Left colon (tissue), 2 donors: ENCODE measurements at regions not wholly inside any gene's neighbourhood (a gene's known extent, or its start where the extent isn't known, plus 50 kb on each side); places are given as distances from the start of the nearest gene placed in this dataset.
A peak's percentile ranks its signal among the peaks of the same experiment; 100 is the strongest.

Source experiments
- ATAC-seq: fragments of 200-7000 bp; cut with Tn5 transposase; one replicate; pipeline ENCODE4 v1.9.1; 2020; ENCODE audit warnings: mild to moderate bottlenecking, moderate library complexity
- DNase-seq, 2 donors: peaks; one replicate each; pipeline ENCODE4 v3.0.0-alpha.2; 2020
- intact Hi-C, 2 donors: fragments of 100-400 bp; cut with DNase I in 1 of 2; cut with micrococcal nuclease in 1 of 2; formaldehyde crosslinking; loops; one replicate each; pipeline versions ENCODE4 v1.11.2 to v1.14.0; 2022; cut with DNase I, micrococcal nuclease
- donor health status: DM: no; HTN: no; CAD: no.
- donor health status: DM: yes; HTN: yes; CAD: no.

DNA sequence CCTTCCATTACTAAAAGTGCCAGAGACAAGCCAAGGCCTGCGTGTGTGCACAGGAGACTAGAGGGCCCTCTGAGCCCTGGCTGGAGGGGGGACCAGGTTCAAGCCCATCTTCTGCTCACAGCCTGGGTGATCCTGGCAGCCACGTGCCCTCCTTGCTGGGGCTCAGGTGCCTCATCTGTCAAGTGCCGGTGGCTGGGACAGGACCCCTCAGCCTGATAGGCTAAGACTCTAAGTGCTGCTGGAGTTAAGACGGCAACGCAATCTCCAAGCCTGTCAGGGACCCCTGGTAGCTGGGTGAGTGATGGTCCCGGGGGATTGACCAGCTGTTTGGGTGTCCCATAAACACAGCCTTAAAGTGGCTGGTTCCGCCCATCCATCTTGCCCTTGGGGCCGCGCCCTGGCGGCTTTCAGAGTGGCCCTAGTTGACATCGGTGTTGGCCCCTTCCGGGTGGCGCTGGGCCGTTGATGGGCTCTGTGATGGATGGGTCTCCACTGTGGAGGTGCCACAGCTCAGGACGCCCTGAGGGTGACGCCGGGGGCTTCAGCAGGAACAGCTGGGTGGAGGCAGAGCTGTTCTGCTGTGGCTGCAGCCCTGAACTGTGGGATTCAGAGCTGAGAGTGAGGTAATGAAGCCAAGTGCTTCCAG lies 136.2 kb downstream of the BARX1 start:
- no peak for ATAC-seq
- intact Hi-C loops: no loop called here
- DNase-seq: no peak

DNA sequence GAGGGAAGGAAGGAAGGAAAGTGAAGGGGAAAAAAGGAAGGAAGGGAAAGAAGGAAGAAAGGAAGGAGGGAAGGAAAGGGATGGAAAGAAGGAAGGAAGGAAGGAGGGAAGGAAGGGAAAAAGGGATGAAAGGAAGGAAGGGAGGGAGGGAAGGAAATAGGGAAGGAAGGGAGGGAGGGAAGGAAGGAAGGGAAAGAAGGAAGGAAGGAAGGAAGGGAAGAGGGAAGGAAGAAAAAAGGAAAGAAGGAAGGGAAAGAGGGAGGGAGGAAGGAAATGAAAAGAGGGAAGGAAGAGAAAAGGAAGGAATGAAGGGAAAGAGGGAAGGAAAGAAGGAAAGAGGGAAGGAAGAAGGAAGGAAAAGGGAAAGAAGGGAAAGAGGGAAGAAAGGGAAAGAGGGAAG lies 136.9 kb downstream of the BARX1 start:
- no peak for ATAC-seq
- intact Hi-C loops: no loop called here

DNA sequence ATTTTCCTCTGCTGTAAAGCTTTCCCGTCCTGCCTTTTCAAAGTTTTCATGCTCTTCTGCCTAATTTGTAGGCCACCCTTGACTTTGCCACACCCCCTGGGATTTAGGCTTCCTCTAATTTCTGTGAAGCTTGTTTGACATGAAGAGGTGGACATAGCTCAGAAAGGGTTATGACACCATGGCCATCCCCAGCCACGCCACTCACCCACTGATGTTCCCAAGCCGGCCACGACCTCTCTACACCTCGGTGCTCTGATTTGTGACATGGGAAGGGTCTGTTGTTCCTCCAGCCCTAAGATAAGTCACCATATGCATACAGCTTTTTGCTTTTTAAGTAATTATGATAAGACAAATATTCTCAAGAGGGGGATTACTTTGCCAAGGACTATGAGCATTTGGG lies 139.5 kb downstream of the BARX1 start:
- ATAC-seq: no peak
- intact Hi-C loops: no loop called here

More for the DNA sequence above, 136.9 kb downstream of the BARX1 start:
- no peak for DNase-seq

DNA sequence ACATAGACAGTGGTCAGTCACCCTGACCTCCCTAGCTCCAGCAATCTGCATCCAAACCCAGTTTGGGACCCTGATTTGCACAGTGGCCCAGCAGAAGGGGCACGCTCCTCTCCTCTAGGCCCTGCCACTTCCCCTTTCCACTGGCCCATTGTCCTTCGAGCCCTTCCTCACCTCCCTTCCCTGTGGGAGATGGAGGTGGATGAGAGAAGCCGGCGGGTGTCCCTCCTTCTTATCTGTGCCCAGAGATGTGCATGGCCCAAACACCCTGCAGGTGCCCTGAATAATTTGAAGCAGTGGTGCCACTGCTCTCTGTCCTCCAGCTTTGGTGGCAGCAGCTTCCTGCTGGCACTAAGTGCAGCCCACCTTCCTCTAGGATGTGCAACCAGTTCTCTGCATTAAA lies 140.0 kb downstream of the BARX1 start:
- ATAC-seq (no peak), DNase-seq (no peak)
- intact Hi-C loops: no loop called here

More for the DNA sequence above, 139.5 kb downstream of the BARX1 start:
- no peak for DNase-seq

DNA sequence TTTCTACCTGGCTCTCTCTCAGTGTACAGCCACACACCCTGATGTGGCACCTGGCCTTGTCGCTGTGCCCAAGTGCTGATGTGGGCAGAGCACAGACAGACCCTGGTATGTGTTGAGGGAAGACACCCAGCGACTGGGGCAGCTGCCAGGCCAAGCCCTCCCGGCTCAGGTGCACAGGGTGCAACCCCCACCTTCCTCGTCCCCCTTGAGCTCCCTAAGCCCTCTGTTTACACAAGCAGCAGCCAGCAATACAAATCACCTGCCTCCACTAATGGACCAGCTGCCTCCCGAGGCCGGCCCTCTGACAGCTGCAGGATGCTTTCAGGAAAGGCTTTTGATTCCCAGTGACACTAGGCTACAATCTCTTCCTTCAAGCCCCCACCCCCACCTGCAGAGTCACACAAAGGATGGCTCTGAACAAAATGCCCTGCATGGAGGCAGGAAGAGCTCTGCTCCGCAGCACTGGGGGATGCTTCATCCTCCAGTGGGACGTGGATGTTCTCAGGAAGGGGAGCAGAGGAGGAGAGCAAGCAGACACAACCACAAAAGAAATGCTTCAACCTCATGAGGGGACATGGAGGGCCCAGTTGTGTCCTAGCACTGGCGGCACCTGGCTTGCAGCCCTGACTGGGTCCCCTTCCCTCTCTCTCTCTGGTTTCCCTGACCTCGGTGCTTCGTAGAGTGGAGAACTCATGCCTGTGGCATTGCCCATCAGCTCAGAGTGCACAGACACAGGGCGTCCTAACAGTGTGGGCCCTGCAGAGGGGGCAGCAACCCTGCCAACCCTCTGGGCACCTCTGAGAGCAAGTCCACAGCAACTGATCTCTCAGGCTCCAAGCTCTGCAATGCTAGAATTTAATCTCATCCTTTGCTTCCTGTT lies 140.8 kb downstream of the BARX1 start:
- peak; percentile 83 for ATAC-seq

GRCh38 chr9:93813221-93814076 lies 141.7 kb downstream of the BARX1 start:
- intact Hi-C loops: no loop called here
- DNase-seq (no peak), ATAC-seq (no peak)

More for the DNA sequence above, 140.8 kb downstream of the BARX1 start:
- intact Hi-C loops: no loop called here
- DNase-seq: peak in 1 of 2 donors; percentile 32

- intact Hi-C loops: no loop called here
- ATAC-seq (no peak), DNase-seq (no peak)
Observed at GRCh38 chr9:93812410-93812668, 142.8 kb downstream of the BARX1 start.

- intact Hi-C loops: no loop called here
- ATAC-seq (no peak), DNase-seq (no peak)
Observed at GRCh38 chr9:93810028-93810971, 144.9 kb downstream of the BARX1 start.

- no peak for DNase-seq
Observed at GRCh38 chr9:93809204-93809940, 145.8 kb downstream of the BARX1 start.

GRCh38 chr9:93808115-93809029 lies 146.8 kb downstream of the BARX1 start:
- intact Hi-C loops: no loop called here
- ATAC-seq: no peak

More at GRCh38 chr9:93809204-93809940, 145.8 kb downstream of the BARX1 start:
- ATAC-seq: no peak
- intact Hi-C loops: no loop called here

DNA sequence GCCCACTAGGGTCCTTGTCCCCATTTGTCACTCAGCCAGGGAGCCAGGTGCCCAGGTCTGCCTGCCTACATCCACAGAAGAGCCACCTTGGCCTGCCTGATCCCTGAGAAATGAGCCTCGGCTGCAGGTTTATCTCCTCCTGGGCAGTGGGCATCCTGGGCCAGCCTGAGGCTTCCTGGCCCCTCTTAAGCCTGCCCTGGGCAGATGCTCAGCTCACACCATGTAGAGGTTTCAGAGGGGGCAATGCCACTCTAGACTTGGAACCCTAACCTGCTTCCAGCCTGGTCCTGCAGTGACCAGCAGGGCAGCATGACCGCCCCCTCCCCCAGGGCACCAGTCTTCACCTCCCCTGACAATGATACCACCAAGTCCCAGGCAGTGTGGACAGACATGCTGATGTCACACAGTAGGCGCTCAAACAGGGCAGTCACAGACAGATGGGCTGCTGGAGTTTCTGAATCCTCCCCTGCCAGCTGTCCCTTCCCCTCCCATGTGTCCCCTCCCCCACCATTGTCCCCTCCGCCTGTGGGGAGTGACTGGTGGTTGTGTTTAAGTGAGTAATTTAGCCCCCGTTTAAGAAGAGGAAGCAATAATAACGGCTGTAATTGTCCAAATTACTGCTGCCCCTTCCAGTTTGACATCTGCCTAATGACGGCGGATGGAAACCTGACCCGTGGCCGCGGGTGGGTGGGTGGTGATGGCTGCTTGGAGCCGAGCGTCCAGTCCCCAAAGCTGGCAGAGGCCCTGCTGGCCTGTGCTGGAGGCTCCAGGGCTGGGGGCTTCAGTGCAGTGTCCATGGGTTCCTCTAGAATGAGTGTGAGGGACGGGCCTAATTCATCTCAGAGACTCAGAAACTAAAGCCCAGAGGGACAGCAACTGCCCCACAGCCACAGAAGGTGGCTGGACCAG lies 147.7 kb downstream of the BARX1 start:
- ATAC-seq (no peak), DNase-seq (no peak)
- intact Hi-C loops: no loop called here

More at GRCh38 chr9:93808115-93809029, 146.8 kb downstream of the BARX1 start:
- DNase-seq: no peak

DNA sequence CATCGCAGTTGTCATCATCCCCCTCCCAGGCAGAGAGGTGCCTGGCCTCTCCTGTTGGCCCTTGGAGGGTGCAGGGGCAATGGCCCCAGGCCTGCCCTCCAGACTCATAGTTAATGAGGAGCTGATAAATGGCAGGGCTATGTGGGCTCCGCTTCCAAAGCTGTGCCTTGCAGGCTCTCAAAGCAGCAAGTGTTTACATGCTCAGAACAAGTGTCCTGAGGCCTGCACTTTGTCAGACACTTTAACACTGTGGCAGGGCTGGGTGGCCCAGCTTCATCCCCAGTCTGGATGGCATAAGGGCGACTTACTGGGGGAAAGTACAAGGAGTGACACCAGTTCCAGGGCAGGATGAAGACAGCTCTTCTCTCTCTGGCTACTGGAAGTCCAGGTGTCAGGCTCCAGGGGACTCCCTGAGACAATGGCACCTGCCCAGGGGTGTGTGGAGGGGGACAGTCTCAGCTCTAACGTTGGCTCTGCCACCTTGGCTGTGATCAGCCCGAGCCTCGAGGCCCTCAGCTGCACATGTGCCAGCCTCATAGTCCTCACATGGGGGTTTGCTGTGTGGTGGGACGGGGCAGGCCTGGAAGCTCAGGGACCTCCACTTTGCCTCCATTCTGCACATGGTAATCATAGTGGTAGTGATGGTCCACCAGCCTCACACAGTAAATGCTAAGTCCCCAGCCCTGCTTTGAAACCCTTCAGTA lies 153.4 kb downstream of the BARX1 start:
- DNase-seq (no peak), ATAC-seq (no peak)
- intact Hi-C loops: no loop called here

DNA sequence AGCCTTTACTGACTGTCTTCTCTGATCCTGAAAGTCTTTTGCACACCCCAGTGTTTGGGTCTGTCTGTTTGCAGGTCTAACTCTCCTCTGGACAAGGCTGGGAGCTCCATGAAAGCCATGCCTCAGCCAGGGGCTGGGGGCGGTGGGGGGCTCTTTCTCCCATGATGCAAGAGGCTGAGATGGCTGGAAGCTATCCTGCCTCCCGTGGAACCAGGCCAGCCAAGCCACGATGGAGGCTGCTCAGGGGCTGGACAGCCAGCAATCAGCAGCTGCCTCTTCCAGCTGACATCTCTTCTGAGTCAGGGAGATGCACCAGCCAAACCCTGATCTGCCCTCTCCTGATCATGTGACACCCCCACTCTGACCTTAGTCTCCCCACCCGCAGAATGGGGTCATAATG lies 154.0 kb downstream of the BARX1 start:
- ATAC-seq (no peak), DNase-seq (no peak)
- intact Hi-C loops: no loop called here

GRCh38 chr9:93792358-93792757 lies 162.8 kb downstream of the BARX1 start:
- DNase-seq (no peak), ATAC-seq (no peak)
- intact Hi-C loops: no loop called here

DNA sequence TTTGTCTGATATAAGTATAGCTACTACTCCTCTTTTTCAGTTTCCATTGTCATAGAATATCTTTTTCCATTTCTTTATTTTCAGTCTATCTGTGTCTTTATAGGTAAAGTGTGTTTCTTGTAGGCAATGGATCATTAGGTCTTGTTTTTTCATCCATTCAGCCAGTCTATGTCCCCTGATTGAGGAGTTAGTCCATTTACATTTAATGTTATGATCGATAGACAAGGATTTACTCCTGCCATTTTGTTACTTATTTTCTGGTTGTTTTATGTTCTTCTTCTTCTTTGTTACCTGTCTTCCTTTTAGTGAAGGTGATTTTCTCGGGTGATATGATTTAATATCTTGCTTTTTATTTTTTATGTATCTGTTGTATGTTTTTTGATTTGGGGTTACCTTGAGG lies 169.0 kb downstream of the BARX1 start:
- ATAC-seq: no peak
- intact Hi-C loops: no loop called here
- no peak for DNase-seq
